Loucy (cell line): ENCODE measurements at regions not wholly inside any gene's neighbourhood (a gene's known extent, or its start where the extent isn't known, plus 50 kb on each side); places are given as distances from the start of the nearest gene placed in this dataset.

Experiments
- H2AFZ ChIP-seq: fragments of 200-600 bp; sonication (generic); 2 replicates; pipeline ENCODE4 v1.6.0; 2016; ENCODE audit warnings: antibody characterized with exemption, mild to moderate bottlenecking, low read length, moderate library complexity
- H3F3A ChIP-seq: fragments of 200-600 bp; 2 replicates; pipeline ENCODE4 v1.6.0; 2016; ENCODE audit warnings: antibody characterized with exemption, low read depth, mild to moderate bottlenecking
- H3K27me3 ChIP-seq: fragments of 200-600 bp; sonication (generic); 2 replicates; pipeline ENCODE4 v1.6.1; 2014; ENCODE audit warnings: low read length, mild to moderate bottlenecking; ENCODE audit not compliant: insufficient read depth, poor library complexity, severe bottlenecking
- H3K36me3 ChIP-seq: fragments of 200-600 bp; sonication (generic); 2 replicates; pipeline ENCODE4 v1.6.1; 2016; ENCODE audit warnings: low read length; ENCODE audit not compliant: insufficient read depth
- H3K4me1 ChIP-seq: fragments of 200-600 bp; sonication (generic); 2 replicates; pipeline ENCODE4 v1.5.1; 2014; ENCODE audit warnings: low read length, mild to moderate bottlenecking; ENCODE audit not compliant: insufficient read depth, poor library complexity, severe bottlenecking
- H3K4me2 ChIP-seq: fragments of 200-600 bp; sonication (generic); 2 replicates; pipeline ENCODE4 v1.6.0; 2014; ENCODE audit warnings: antibody characterized with exemption, low read length, low read depth, mild to moderate bottlenecking; ENCODE audit not compliant: poor library complexity, severe bottlenecking
- H3K4me3 ChIP-seq: fragments of 200-600 bp; sonication (generic); 2 replicates; pipeline ENCODE4 v1.5.1; 2014; ENCODE audit warnings: low read length, mild to moderate bottlenecking, mixed read lengths; ENCODE audit not compliant: poor library complexity, severe bottlenecking
- H3K79me2 ChIP-seq: fragments of 200-600 bp; sonication (generic); 2 replicates; pipeline ENCODE4 v1.6.1; 2014; ENCODE audit warnings: low read length; ENCODE audit not compliant: insufficient read depth
- H3K9ac ChIP-seq: fragments of 200-600 bp; sonication (generic); 2 replicates; pipeline ENCODE4 v1.6.0; 2014; ENCODE audit warnings: mild to moderate bottlenecking, low read depth, low read length, moderate library complexity; ENCODE audit not compliant: poor library complexity, severe bottlenecking
- H3K9me2 ChIP-seq: fragments of 200-600 bp; sonication (generic); replicated peaks from 2 replicates; pipeline ENCODE4 v1.6.1; 2016; ENCODE audit warnings: low read depth, low read length, mixed read lengths
- H3K9me3 ChIP-seq: fragments of 200-600 bp; sonication (generic); 2 replicates; pipeline ENCODE4 v1.6.1; 2014; ENCODE audit warnings: mild to moderate bottlenecking, antibody characterized with exemption, low read length, low read depth; ENCODE audit not compliant: insufficient read depth
- H4K20me1 ChIP-seq: fragments of 200-600 bp; sonication (generic); 2 replicates; pipeline ENCODE4 v1.6.0; 2014; ENCODE audit warnings: antibody characterized with exemption, low read length, mild to moderate bottlenecking; ENCODE audit not compliant: insufficient read depth, poor library complexity, severe bottlenecking
- EZH2phosphoT487 ChIP-seq: fragments of 200-600 bp; IDR thresholded peaks from 2 replicates; pipeline ENCODE4 v1.6.1; 2018; ENCODE audit warnings: antibody characterized with exemption, mild to moderate bottlenecking, moderate library complexity, borderline replicate concordance
- TF ChIP-seq, protein P1 (sequence below): fragments of 200-600 bp; sonication (generic); conservative IDR thresholded peaks from 2 replicates; pipeline ENCODE4 v1.5.1; 2014; ENCODE audit warnings: mild to moderate bottlenecking, antibody characterized with exemption, low read length

DNA sequence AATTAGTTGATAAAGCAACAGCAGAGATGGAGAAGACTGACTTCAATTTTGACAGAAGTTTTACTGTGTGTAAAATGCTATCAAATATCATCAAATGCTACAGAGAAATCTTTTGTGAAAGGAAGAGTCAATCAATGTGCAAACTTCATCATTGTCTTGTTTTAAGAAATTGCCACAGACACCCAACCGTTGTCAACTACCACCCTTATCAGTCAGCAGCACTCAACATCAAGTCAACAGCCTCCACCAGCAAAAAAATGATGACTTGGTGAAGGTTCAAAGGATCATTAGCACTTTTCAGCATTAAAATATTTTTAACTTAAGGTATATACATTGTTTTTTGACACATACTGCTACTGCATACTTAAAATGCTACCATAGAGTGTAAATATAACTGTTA, 888.8 kb downstream of the CDH18 start:
- H3K27me3 ChIP-seq: no peaks in the 10 kb centered on the region
- no peaks in the 10 kb centered on the region for H3K9me3 ChIP-seq
- no peak overlapping the region for H3K4me3 ChIP-seq
- no peak for TF ChIP-seq EZH2phosphoT487
- TF ChIP-seq, protein P1, sequence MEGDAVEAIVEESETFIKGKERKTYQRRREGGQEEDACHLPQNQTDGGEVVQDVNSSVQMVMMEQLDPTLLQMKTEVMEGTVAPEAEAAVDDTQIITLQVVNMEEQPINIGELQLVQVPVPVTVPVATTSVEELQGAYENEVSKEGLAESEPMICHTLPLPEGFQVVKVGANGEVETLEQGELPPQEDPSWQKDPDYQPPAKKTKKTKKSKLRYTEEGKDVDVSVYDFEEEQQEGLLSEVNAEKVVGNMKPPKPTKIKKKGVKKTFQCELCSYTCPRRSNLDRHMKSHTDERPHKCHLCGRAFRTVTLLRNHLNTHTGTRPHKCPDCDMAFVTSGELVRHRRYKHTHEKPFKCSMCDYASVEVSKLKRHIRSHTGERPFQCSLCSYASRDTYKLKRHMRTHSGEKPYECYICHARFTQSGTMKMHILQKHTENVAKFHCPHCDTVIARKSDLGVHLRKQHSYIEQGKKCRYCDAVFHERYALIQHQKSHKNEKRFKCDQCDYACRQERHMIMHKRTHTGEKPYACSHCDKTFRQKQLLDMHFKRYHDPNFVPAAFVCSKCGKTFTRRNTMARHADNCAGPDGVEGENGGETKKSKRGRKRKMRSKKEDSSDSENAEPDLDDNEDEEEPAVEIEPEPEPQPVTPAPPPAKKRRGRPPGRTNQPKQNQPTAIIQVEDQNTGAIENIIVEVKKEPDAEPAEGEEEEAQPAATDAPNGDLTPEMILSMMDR: no peak
- no peaks in the 10 kb centered on the region for H3K4me1 ChIP-seq
- no peaks in the 10 kb centered on the region for H3F3A ChIP-seq
- H2AFZ ChIP-seq: no peak overlapping the region
- no peak overlapping the region for H3K4me2 ChIP-seq
- H3K9me2 ChIP-seq: no peaks in the 10 kb centered on the region
- H4K20me1 ChIP-seq: no peaks in the 10 kb centered on the region
- H3K36me3 ChIP-seq: no peaks in the 10 kb centered on the region
- H3K9ac ChIP-seq: no peak overlapping the region
- H3K79me2 ChIP-seq: no peaks in the 10 kb centered on the region

DNA sequence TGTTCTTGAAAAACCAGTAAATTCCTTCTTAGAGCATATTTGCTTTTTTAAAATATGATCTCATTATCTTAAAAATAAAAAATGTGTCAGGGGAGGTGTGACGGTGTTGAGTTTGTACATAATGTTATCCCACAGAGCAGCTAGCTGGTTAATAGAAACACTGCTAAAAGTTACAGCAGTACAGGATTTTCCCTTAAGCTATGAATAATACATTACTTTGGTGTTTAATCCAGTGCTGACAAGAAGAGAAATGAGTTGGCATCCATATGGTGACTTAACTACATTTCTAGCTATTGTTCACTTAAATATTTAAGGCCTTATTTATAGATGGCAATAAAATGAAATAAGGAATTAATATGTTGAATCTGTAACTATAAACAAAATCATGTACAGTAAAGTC, 883.1 kb downstream of the CDH18 start:
- Histone ChIP-seq H3K79me2 (no peaks in the 10 kb centered on the region), H3K4me2 (no peak overlapping the region), H4K20me1 (no peaks in the 10 kb centered on the region), H3K9ac (no peak overlapping the region), H3F3A (no peaks in the 10 kb centered on the region), H3K27me3 (no peaks in the 10 kb centered on the region), H3K9me3 (no peaks in the 10 kb centered on the region), H2AFZ (no peak overlapping the region), H3K4me1 (no peaks in the 10 kb centered on the region), H3K9me2 (no peaks in the 10 kb centered on the region), H3K4me3 (no peak overlapping the region), H3K36me3 (no peaks in the 10 kb centered on the region)
- no peak for TF ChIP-seq EZH2phosphoT487
- TF ChIP-seq, protein P1: no peak

- H3K36me3 ChIP-seq: no peaks in the 10 kb centered on the region
- no peak overlapping the region for H3K9ac ChIP-seq
- no peaks in the 10 kb centered on the region for H3K9me2 ChIP-seq
- H3K27me3 ChIP-seq: no peaks in the 10 kb centered on the region
- no peaks in the 10 kb centered on the region for H4K20me1 ChIP-seq
- H3K4me3 ChIP-seq: no peak overlapping the region
- no peaks in the 10 kb centered on the region for H3F3A ChIP-seq
- no peaks in the 10 kb centered on the region for H3K9me3 ChIP-seq
- TF ChIP-seq, protein P1: no peak
- TF ChIP-seq EZH2phosphoT487: no peak
- no peak overlapping the region for H2AFZ ChIP-seq
- H3K4me2 ChIP-seq: no peak overlapping the region
- no peaks in the 10 kb centered on the region for H3K4me1 ChIP-seq
- H3K79me2 ChIP-seq: no peaks in the 10 kb centered on the region
Measured at GRCh38 chr5:19122923-19123322, 865.1 kb downstream of the CDH18 start.
